ENCODE measurements at regions not wholly inside any gene's neighbourhood (a gene's known extent, or its start where the extent isn't known, plus 50 kb on each side); places are given as distances from the start of the nearest gene placed in this dataset.

DNA sequence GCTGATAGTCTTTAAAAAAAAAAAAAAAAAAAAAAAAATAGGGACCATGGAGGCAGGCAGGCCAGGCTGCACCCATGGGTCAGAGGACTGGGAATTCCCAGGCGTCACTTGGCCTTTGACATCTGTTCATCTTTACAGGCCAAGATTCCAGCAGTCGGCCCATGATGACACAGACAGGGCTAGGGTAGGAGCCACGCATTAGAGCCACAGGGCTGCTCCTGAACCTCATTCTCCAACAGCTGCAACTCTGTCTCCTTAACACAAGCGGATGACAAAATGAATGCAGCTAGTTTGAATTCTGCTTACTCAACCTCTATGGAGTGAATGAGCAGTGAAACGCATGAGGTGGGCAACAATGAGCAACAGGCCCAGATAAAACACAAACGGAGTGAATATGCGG is 126.4 kb downstream of the LY86 start:
- TF ChIP-seq, protein P1, sequence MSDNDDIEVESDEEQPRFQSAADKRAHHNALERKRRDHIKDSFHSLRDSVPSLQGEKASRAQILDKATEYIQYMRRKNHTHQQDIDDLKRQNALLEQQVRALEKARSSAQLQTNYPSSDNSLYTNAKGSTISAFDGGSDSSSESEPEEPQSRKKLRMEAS (IDR thresholded peaks at IDR 0.05; ENCODE audit: low read depth), result no peak
- TF ChIP-seq POLR2AphosphoS5 (IDR thresholded peaks at IDR 0.05; ENCODE audit: low read depth, low read length), result no peak
- no peak for TF ChIP-seq CTCF (IDR thresholded peaks at IDR 0.05)
- no peak for TF ChIP-seq TCF12 (IDR thresholded peaks at IDR 0.05)
- no peak for TF ChIP-seq EZH2phosphoT487 (IDR thresholded peaks at IDR 0.05; ENCODE audit: borderline replicate concordance, low read depth)
- TF ChIP-seq TAF1 (IDR thresholded peaks at IDR 0.05; ENCODE audit: borderline replicate concordance, low read depth, low read length), result no peak
- no peak for TF ChIP-seq MEF2A (IDR thresholded peaks at IDR 0.05; ENCODE audit: borderline replicate concordance, low read depth)
- no peak for TF ChIP-seq SMC3 (IDR thresholded peaks at IDR 0.05; ENCODE audit: low read depth, low read length)
- TF ChIP-seq TEAD4 (IDR thresholded peaks at IDR 0.05; ENCODE audit: borderline replicate concordance, insufficient read depth), result no peak
- TF ChIP-seq USF2 (IDR thresholded peaks at IDR 0.05; ENCODE audit: borderline replicate concordance, low read depth, low read length), result no peak
- no peak for TF ChIP-seq USF1 (IDR thresholded peaks at IDR 0.05; ENCODE audit: borderline replicate concordance, low read depth)
- no peak for TF ChIP-seq EP300 (IDR thresholded peaks at IDR 0.05; ENCODE audit: borderline replicate concordance in 1 of 2, low read depth in 1 of 2, low read length in 1 of 2)
- TF ChIP-seq, protein P2, sequence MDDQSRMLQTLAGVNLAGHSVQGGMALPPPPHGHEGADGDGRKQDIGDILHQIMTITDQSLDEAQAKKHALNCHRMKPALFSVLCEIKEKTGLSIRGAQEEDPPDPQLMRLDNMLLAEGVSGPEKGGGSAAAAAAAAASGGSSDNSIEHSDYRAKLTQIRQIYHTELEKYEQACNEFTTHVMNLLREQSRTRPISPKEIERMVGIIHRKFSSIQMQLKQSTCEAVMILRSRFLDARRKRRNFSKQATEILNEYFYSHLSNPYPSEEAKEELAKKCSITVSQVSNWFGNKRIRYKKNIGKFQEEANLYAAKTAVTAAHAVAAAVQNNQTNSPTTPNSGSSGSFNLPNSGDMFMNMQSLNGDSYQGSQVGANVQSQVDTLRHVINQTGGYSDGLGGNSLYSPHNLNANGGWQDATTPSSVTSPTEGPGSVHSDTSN (IDR thresholded peaks at IDR 0.05), result no peak
- no peak for TF ChIP-seq RXRA (IDR thresholded peaks at IDR 0.05; ENCODE audit: borderline replicate concordance, low read depth)

All from SK-N-SH (cell line).